NCI-H524 treated with DMSO at 0.1 percent for 48 hours (cell line): ENCODE measurements at regions not wholly inside any gene's neighbourhood (a gene's known extent, or its start where the extent isn't known, plus 50 kb on each side); places are given as distances from the start of the nearest gene placed in this dataset.

ENCODE experiments used
- DNase-seq: peaks from one replicate; lab custom pipeline; 2025; lab: John Stamatoyannopoulos, UW

DNA sequence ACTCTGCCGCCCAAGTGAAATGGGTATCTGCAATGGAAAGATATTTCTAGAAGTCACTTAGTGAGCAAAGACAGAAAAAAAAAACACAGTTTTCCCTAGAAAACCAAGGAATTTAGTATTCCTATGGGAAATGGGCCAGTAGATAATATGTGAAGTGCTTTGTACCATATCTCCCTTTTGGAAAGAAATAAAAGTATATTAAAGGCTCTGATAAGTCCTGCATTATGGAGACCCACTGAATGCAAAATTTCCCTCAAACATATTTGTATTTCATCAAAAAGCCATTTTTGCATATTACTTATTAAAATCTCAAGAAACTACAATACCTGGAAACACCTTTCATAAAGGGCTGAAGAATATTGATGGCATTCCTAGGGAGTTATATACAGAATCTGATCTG, 51.6 kb upstream of the DYNLRB2 start:
- no peak for DNase-seq

DNA sequence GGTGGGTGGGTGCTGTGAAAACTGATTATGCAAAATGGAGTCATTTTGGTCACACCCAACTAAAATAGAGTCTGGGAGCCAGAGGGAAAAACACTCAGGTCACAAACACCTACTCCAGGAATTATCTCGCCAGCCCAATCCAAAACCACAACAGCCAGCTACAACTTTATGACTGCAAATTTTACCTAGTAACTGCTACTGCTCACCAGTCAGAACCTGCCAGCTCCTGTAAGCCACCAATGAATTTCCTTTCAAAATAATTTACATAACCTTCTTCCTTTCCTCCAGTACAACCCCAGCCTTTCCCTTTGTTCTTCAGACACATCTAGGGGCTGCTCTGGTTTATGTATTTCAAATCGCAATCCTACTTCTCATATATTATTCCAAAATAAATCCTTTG, 52.6 kb upstream of the DYNLRB2 start:
- DNase-seq = no peak

GRCh38 chr16:80480664-80481063, 60.1 kb upstream of the DYNLRB2 start:
- no peak for DNase-seq

DNA sequence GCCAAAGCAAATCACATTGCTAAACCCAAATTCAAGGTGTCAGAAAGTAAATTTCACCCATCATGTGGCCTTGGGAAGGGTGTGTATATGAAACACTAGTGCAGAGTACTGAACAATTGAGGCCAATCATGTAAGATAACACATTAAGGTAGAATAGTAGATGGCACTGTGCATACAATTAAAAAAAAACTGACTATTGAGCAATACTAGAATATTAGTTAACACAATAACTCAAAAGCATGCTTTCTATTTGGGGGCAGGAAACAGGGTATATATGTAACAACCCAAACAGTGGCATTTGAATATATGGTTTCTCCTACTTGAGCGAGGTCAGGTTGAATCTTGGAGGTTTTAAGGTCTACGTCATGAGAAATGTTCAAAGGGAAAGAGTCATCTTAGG, 63.0 kb upstream of the DYNLRB2 start:
- DNase-seq = no peak

GRCh38 chr16:80468029-80468428, 72.8 kb upstream of the DYNLRB2 start:
- DNase-seq = no peak

DNA sequence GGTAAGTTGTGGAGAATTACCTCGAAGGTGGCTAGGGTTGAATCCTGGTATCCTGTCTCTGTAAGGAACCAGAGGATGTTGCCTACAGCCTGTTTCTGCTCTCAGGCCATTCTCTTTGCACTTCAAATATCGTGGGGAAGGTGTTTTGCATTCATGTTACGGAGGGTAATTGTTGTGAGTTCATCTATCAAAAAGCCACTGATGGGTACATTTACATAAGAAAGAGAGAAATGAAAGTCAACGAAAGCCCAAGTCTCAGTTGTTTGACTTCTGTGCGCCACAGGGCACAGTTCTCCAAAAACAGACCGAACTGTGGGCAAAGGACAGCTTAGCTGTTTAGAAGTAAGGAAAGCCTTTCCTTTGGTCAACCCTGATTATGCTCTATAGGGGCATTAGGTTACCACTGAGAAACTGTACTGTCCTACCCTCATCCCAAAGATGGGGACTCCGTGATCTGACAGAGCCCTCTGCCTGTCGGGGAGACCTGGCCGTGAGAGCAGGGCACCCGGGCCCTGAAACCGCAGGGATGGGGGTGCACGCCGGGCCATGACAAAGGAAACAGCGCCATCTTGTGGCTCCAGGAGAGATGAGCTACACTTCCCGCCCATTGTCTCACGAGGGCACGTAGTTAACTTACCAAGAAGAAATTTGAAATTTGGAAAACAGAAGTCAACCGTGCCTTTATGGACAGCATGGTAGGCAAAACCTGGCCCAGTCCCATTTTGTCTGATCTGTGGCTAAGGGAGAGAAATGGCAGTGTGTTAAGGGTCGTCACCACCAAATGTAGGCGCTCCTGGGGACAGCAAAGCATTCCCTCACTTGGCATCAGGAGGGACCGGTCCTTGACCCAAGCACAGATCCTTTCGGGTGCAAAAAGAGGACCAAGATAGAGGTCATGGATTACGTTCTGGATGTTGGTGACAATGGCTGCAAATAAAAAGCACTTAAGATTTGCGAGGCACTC, 74.5 kb upstream of the DYNLRB2 start:
- DNase-seq = no peak

DNA sequence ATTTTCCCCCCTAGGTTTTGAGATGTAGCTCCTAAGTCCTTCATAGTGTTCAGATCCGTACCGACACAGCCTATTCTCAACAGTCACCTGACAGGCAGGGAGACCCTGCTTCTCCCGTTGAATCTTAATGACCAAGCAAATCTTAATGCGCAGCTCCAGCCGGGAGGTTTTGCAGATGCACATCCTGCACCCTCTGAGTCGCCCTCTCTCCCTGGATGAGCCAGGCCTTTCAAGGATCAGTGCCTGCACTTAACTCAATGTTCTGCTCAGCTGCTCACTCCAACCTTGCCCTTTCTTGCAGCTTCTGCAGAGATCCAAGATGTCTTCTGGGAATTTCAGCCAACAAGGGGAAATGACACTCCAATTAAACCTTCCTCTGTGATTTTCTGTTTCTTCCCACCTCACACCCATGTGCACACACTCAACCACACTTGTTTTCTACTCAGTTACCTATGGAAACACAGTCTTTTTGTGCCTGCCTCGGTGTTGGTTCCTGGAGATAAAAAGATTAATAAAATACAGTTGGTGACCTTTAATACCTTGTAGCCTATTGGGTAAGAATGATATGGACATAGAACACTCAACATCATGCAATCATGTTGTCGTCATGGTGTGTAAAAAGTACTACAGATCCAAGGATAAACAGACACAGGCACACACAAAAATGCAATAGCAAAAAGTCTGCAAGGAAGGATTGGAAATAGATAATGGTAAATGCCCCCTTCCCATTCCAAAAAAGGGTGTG, 76.9 kb upstream of the DYNLRB2 start:
- no peak for DNase-seq

DNA sequence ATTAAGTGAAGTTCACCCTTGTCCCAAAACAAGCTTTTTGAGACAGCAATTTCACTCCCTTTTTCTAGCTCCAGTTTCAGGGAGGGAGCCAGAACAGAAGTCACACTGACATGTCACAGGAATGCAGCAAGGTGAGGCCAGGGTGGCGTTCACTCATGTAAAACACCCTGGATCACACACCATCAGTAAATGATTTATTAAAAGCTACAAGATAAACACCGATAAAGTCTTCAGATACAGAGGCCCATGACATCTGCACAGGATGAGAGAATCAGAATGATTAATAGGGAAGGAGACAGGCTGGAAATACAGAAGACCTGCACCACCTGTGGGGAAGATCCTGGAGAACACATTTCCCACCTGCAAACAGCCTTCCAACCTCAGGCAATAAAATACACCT, 77.5 kb upstream of the DYNLRB2 start:
- no peak for DNase-seq

DNA sequence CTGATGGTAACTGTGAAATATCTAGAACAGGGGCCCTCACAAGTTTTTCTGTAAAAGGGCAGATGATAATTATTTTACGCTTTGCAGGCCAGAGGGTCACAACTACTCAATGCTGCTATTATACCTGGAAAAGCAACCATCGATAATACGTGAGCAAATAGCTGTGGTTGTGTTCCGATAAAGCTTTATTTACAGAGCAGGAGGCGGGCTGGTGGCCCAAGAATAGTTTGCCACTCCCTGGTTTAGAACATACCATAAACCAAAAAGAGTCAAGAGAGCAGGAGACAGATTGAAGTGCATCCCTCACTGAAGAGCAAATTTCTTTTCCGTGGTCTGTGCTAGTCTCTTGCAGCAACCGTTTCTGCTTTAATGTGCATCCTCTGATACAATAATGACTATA, 77.9 kb upstream of the DYNLRB2 start:
- DNase-seq = no peak

- no peak for DNase-seq
Measured at GRCh38 chr16:80460988-80461387, 79.8 kb upstream of the DYNLRB2 start.

- no peak for DNase-seq
Measured at GRCh38 chr16:80459966-80460365, 80.8 kb upstream of the DYNLRB2 start.

GRCh38 chr16:80459331-80459777, 81.4 kb upstream of the DYNLRB2 start:
- DNase-seq = no peak

DNA sequence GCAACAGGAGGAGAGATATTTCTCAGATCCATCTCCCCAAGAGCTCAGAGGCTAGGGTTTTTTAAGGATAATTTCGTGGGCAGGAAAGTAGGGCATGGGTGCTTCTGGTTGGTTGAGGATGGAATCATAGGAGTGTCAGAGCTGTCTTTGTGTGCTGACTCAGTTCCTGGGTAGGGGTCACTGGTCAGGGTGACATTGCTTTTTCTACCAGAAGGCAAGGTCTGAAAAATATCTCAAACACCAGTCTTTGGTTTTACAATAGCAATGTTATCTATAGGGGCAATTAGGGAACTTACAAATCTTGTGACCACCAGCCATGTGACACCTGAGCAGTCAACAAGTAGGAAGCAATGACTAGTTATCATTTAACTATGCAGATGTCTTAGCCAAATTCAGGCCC, 82.9 kb upstream of the DYNLRB2 start:
- no peak for DNase-seq

DNA sequence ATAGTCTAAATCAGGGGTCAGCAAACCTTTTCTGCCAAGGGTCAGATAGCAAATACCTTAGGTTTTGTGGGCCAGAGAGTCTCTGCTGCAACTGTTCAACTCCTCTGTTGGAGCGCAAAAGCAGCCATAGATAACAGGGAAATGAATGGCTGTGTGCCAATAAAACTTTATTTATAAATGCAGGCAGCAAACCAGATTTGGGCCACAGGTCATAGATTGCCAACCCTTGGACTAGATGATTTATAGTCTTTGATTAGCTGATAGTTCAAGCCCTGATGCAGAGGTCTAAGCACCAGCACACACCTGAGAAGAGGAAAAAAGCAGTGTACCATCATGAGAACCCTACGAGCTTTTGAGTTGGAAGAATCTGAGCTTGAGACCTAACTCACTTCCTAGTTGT, 86.0 kb upstream of the DYNLRB2 start:
- no peak for DNase-seq

DNA sequence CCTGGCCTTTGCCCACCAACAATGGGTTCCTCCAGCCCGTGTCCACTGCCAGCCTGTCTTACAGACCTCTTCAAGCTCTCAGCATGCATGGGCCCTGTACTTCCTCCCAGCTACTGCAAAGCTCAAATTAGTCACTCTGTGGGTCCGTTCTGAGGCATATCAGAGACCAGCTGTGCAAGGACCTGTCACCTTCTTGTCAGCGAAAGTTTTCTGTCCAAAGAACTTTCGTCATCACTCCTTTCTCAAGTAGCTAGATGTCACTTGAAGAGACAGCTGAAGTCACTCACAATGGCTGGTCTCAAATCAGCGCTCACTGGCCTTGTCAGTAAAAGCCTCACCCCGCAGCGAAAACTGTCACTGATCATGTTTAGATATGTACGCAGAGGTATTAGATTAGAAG, 91.4 kb upstream of the DYNLRB2 start:
- no peak for DNase-seq

DNA sequence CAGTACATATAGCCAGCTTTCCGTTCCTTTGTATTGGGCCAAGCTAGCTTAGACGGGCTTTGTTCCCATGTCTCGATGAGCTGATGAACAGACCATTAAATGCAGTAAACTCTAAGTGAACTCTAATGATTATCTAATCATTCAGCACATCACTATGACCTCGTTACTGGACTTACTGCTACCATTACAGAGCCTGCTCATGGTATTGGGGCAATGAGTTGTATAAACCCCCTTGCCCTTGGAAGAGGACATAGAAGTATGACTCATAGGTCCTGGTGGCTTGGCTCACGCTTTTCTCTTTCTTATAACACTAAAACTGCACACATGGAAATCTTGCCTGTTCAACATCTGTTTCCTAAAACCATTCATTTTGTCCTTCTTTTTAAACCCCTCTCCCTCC, 93.6 kb upstream of the DYNLRB2 start:
- DNase-seq = no peak

DNA sequence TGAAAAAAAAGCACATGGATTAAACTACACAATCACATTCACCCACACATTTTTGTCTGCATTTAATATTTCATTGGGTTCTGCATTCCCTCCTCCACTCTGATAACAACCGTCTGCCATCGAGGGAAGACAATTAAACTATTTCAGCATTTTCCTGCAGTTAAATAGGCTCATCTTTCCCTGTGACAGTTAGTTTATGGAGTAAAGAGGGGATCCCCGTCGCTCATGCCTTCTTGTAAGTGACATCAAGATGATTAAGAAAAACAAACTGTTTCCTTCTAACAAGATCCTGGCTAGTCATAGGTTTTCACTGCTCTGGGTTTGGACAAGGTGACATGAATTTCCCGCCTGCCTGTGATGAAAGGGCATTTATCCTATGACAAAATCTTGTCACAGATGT, 98.0 kb upstream of the DYNLRB2 start:
- no peak for DNase-seq

GRCh38 chr16:80441935-80442334, 98.9 kb upstream of the DYNLRB2 start:
- no peak for DNase-seq

DNA sequence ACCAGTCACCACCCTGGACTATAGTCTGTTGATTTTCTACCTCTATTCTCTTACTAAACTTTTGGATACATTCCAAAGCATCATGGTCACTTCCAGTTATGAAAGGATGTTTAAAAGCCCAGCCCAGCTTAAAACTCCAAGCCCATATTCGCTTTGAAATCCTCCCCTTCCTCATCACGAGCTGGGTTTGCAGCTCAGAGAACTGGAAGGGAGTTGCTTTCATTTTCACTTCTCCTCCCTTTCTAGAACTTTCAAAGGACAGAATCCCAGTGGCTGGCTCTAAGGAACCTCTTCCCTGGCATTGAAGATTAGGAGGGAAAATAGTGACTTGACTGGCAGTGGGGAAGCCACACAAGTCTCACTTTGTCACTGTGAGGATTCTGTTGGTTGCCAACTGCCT, 100.1 kb upstream of the DYNLRB2 start:
- no peak for DNase-seq

DNA sequence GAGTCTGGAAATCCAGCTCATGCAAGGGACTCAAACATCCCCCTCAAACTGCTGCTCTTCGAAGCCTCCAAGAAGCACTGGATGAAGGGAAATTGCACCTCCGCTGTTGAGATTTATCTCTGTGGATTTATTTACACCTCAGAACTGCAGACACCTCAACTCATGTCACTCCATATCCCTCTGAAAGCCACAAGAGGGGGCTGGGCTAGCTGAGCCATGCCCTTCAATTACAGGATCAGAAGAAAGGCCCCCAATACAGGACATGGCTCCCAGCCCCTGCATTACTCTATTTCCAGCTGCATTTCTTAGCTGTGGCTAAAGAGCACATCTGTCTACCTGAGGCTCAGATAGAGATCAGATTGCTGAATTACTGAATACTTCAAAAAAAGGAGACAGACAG, 103.1 kb upstream of the DYNLRB2 start:
- no peak for DNase-seq

- no peak for DNase-seq
Measured at GRCh38 chr16:80436510-80436909, 104.3 kb upstream of the DYNLRB2 start.

GRCh38 chr16:80433623-80434022, 107.2 kb upstream of the DYNLRB2 start:
- DNase-seq = no peak

DNA sequence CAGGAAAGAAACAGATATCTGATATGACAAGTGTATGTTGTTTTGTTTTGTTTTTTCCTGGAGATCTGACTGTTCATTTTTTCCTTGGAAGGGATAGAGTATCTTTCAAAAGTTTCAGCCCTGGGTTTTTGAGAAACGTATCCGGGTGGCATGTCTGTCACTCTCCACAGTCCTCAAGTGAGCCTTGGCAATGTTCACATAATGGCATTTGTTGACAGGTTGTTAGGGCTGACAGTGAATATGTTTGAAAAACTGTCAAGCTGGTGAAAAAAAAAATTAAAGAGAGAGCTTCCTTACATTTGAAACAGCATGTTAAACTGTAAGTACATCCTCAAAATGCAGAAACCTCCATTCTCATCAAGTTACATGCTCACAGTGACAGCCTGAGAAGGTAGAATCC, 113.0 kb upstream of the DYNLRB2 start:
- no peak for DNase-seq
